Endothelial cell (in vitro differentiated cells): ENCODE measurements at regions not wholly inside any gene's neighbourhood (a gene's known extent, or its start where the extent isn't known, plus 50 kb on each side); places are given as distances from the start of the nearest gene placed in this dataset.

Experiments used
- DNase-seq: peaks from one replicate; pipeline ENCODE4 v3.0.0; 2021; ENCODE audit warnings: low spot score
- H3K27ac Mint-ChIP-seq: one replicate; pipeline ENCODE4 v1.8.0; 2021; ENCODE audit warnings: mixed read lengths, inconsistent platforms; ENCODE audit not compliant: unreplicated experiment
- H3K27me3 Mint-ChIP-seq: one replicate; pipeline ENCODE4 v1.8.0; 2021; ENCODE audit warnings: mild to moderate bottlenecking, moderate library complexity, mixed read lengths, inconsistent platforms; ENCODE audit not compliant: unreplicated experiment
- H3K36me3 Mint-ChIP-seq: one replicate; pipeline ENCODE4 v1.8.0; 2021; ENCODE audit warnings: mild to moderate bottlenecking, low read depth, mixed read lengths, inconsistent platforms; ENCODE audit not compliant: unreplicated experiment
- H3K4me1 Mint-ChIP-seq: one replicate; pipeline ENCODE4 v1.8.0; 2021; ENCODE audit warnings: mild to moderate bottlenecking, mixed read lengths, inconsistent platforms; ENCODE audit not compliant: unreplicated experiment
- H3K4me3 Mint-ChIP-seq: one replicate; pipeline ENCODE4 v1.8.0; 2021; ENCODE audit warnings: mild to moderate bottlenecking, mixed read lengths, inconsistent platforms; ENCODE audit not compliant: unreplicated experiment
- H3K9me3 Mint-ChIP-seq: one replicate; pipeline ENCODE4 v1.8.0; 2021; ENCODE audit warnings: mixed read lengths, inconsistent platforms; ENCODE audit not compliant: unreplicated experiment
- TF ChIP-seq, protein P1 (sequence below): fragments of 200-600 bp; sonication (generic); IDR thresholded peaks from one replicate; pipeline ENCODE4 v1.5.0; 2021; ENCODE audit warnings: antibody characterized with exemption; ENCODE audit not compliant: unreplicated experiment

DNA sequence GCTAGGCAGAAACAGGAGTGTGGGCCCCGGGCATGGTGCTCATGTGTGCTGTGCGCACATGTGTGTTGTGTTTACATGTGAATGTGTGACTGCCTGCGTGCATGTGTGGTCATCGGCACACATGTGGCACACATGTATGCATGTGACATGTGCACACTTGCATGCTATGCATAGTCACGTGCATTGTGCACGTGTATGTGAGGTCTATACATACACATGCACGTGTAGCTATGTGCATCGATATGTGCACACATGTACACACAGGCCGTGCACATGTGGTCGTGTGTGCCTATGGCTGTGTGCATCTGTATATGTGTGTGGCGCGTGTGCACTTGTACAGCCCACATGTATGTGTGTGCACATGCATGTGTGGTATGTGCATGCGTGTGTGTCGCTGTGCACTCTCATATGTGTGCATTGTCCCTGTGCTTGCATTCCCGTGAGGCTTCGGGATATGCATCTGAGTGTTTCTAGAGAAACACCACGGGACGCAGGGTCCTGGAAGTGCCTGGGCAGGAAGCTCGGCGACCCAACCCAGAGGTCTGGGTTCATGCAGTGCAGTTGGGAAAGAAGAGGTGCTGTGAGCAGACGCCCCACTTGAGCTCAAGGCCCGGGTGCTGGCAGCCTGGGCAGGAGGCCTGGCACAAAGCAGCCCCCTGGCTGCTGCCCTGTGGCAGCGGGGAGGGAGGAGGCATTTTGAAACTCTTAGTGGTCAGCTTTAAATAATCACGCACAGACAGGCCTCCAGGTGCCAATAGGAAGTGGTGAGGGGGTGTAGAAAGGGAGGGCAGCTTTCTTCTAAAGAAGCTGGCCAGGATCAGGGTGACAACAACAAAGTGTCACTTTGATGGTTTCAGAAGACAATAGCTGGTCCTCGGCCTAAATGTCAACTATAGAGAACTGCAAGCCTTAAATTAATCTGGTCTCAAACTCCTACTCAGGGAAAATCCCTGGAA, 410.0 kb upstream of the MGMT start:
- H3K36me3 Mint-ChIP-seq: no peaks in the 10 kb centered on the region
- no peak overlapping the region for H3K27ac Mint-ChIP-seq
- H3K4me3 Mint-ChIP-seq: no peak overlapping the region
- no peaks in the 10 kb centered on the region for H3K9me3 Mint-ChIP-seq
- no peak for DNase-seq
- no peaks in the 10 kb centered on the region for H3K27me3 Mint-ChIP-seq
- TF ChIP-seq, protein P1, sequence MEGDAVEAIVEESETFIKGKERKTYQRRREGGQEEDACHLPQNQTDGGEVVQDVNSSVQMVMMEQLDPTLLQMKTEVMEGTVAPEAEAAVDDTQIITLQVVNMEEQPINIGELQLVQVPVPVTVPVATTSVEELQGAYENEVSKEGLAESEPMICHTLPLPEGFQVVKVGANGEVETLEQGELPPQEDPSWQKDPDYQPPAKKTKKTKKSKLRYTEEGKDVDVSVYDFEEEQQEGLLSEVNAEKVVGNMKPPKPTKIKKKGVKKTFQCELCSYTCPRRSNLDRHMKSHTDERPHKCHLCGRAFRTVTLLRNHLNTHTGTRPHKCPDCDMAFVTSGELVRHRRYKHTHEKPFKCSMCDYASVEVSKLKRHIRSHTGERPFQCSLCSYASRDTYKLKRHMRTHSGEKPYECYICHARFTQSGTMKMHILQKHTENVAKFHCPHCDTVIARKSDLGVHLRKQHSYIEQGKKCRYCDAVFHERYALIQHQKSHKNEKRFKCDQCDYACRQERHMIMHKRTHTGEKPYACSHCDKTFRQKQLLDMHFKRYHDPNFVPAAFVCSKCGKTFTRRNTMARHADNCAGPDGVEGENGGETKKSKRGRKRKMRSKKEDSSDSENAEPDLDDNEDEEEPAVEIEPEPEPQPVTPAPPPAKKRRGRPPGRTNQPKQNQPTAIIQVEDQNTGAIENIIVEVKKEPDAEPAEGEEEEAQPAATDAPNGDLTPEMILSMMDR: no peak
- H3K4me1 Mint-ChIP-seq: no peaks in the 10 kb centered on the region

DNA sequence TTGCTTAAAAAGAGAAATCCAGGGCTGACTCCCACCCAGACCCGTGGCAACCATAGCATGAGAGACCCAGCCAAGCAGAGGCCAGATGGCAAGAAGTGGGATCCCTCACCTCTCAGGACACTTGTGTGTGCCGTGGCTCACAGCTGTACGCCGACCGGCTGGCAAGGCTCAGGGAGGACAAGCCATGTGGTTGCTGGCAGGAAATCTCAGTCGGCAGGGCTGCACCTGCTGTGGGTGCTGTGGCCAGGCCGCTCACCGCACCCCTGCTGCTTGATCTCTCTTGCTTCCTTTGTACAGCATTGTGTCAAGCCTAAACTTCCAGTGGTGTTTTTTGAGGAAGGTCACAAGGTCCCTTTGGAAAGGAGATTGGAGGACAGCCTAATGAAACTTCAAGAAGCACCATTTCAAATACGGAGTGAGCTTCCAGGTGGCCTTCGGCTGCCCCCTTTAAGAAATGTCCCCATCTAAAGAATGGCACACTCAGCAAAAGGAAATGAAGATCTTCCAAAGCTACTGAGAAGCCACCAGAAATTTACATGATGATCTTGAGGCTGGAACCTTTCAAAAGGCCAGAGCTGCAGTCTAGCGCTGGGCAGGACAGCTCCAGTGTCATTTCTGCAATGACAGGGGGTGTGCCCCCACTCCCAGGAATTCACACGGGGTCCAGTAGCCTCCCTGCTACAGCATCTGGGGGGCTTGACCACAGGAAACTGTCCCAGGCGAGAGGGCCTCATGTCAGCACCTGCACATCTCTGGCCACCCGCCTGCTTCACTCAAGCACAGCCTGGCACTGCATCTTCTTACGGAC, 409.0 kb upstream of the MGMT start:
- no peaks in the 10 kb centered on the region for H3K27me3 Mint-ChIP-seq

DNA sequence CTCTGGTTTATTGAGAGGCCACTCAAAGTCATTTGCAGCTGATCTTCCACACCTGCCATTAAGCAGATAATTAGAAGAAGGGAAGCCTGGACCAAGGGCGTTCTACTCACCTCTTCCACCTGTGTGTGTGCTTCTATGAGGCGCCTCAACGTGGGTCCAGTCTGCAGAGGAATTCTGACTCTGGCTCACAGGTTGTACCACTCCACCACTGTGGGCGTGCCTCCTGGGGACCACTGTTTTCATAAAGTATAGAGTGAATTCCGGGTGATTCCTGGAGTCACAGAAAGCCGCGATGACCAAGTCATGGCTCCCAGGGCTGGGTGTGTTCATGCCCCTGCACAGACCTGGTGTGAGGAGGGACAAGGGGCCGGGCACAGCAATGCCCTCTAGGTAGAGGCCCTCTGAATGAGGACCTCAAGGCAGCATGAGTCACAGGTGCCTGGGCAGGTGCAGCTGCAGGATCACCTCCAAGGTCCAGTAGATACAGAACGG, 408.3 kb upstream of the MGMT start:
- Mint-ChIP-seq H3K9me3 (no peaks in the 10 kb centered on the region), H3K27ac (no peak overlapping the region), H3K27me3 (no peaks in the 10 kb centered on the region), H3K4me3 (no peak overlapping the region), H3K36me3 (no peaks in the 10 kb centered on the region), H3K4me1 (no peaks in the 10 kb centered on the region)
- TF ChIP-seq, protein P1: no peak
- DNase-seq: no peak

More for the DNA sequence above, 409.0 kb upstream of the MGMT start:
- H3K4me1 Mint-ChIP-seq: no peaks in the 10 kb centered on the region
- H3K27ac Mint-ChIP-seq: no peak overlapping the region
- H3K36me3 Mint-ChIP-seq: no peaks in the 10 kb centered on the region
- no peaks in the 10 kb centered on the region for H3K9me3 Mint-ChIP-seq
- H3K4me3 Mint-ChIP-seq: no peak overlapping the region
- TF ChIP-seq, protein P1: no peak
- DNase-seq: no peak

GRCh38 chr10:129059977-129060376, 407.1 kb upstream of the MGMT start:
- no peak for DNase-seq
- H3K4me3 Mint-ChIP-seq: no peak overlapping the region
- H3K27me3 Mint-ChIP-seq: no peaks in the 10 kb centered on the region
- no peak overlapping the region for H3K27ac Mint-ChIP-seq
- no peaks in the 10 kb centered on the region for H3K36me3 Mint-ChIP-seq
- no peaks in the 10 kb centered on the region for H3K4me1 Mint-ChIP-seq
- TF ChIP-seq, protein P1: no peak
- no peaks in the 10 kb centered on the region for H3K9me3 Mint-ChIP-seq
